ENCODE measurements at regions not wholly inside any gene's neighbourhood (a gene's known extent, or its start where the extent isn't known, plus 50 kb on each side); places are given as distances from the start of the nearest gene placed in this dataset.

- no peak for TF ChIP-seq CTCF (IDR thresholded peaks at IDR 0.05)
- no peak for TF ChIP-seq POLR2A (IDR thresholded peaks at IDR 0.05)
- Histone ChIP-seq H3K27ac (no peak overlapping the region), H3K9me3 (replicated peaks in 1 of 3) (no peaks in the 10 kb centered on the region), H3K36me3 (replicated peaks in 1 of 2) (no peaks in the 10 kb centered on the region), H3K4me3 (no peak overlapping the region), H3K27me3 (no peaks in the 10 kb centered on the region), H3K4me1 (replicated peaks in 1 of 2) (no peaks in the 10 kb centered on the region)
- 49 to 70% (median 58%) methylated on average over 2 of the region's 2 CpGs for WGBS, 4 donors
- intact Hi-C loops (cut with DNase I): no loop called here
- no peak for DNase-seq
Observed at GRCh38 chr6:23306251-23306950, 737.0 kb downstream of the HDGFL1 start.

- WGBS, 4 donors: 56 to 65% (median 57%) methylated on average over 4 of the region's 4 CpGs
- no peak overlapping the region for H3K27ac ChIP-seq
- DNase-seq: no peak
- no peak for TF ChIP-seq CTCF (IDR thresholded peaks at IDR 0.05)
- TF ChIP-seq POLR2A (IDR thresholded peaks at IDR 0.05): no peak
- no peaks in the 10 kb centered on the region for H3K4me1 ChIP-seq (replicated peaks in 1 of 2)
- no peak overlapping the region for H3K4me3 ChIP-seq
- intact Hi-C loops (cut with DNase I): no loop called here
- H3K27me3 ChIP-seq: no peaks in the 10 kb centered on the region
- no peaks in the 10 kb centered on the region for H3K36me3 ChIP-seq (replicated peaks in 1 of 2)
- no peaks in the 10 kb centered on the region for H3K9me3 ChIP-seq (replicated peaks in 1 of 3)
Observed at GRCh38 chr6:23307516-23307915, 738.1 kb downstream of the HDGFL1 start.

GRCh38 chr6:23308166-23308565 is 738.8 kb downstream of the HDGFL1 start:
- Histone ChIP-seq H3K9me3 (replicated peaks in 1 of 3) (no peaks in the 10 kb centered on the region), H3K4me1 (replicated peaks in 1 of 2) (no peaks in the 10 kb centered on the region), H3K4me3 (no peak overlapping the region), H3K36me3 (replicated peaks in 1 of 2) (no peaks in the 10 kb centered on the region), H3K27me3 (no peaks in the 10 kb centered on the region), H3K27ac (no peak overlapping the region)
- WGBS, 4 donors: 50 to 58% (median 54%) methylated on average over 3 of the region's 3 CpGs
- no peak for DNase-seq
- TF ChIP-seq POLR2A (IDR thresholded peaks at IDR 0.05) (no peak), CTCF (IDR thresholded peaks at IDR 0.05) (no peak)
- intact Hi-C loops (cut with DNase I): no loop called here

- H3K9me3 ChIP-seq (replicated peaks in 1 of 3): no peaks in the 10 kb centered on the region
- no peak overlapping the region for H3K4me3 ChIP-seq
- H3K36me3 ChIP-seq (replicated peaks in 1 of 2): no peaks in the 10 kb centered on the region
- intact Hi-C loops (cut with DNase I): no loop called here
- DNase-seq: no peak
- H3K27me3 ChIP-seq: no peaks in the 10 kb centered on the region
- H3K27ac ChIP-seq: no peak overlapping the region
- no peaks in the 10 kb centered on the region for H3K4me1 ChIP-seq (replicated peaks in 1 of 2)
- 66 to 79% (median 73%) methylated on average over 2 of the region's 2 CpGs for WGBS, 4 donors
- TF ChIP-seq CTCF (IDR thresholded peaks at IDR 0.05) (no peak), POLR2A (IDR thresholded peaks at IDR 0.05) (no peak)
Observed at GRCh38 chr6:23311211-23311610, 741.8 kb downstream of the HDGFL1 start.
